ENCODE measurements at regions not wholly inside any gene's neighbourhood (a gene's known extent, or its start where the extent isn't known, plus 50 kb on each side); places are given as distances from the start of the nearest gene placed in this dataset.

DNA sequence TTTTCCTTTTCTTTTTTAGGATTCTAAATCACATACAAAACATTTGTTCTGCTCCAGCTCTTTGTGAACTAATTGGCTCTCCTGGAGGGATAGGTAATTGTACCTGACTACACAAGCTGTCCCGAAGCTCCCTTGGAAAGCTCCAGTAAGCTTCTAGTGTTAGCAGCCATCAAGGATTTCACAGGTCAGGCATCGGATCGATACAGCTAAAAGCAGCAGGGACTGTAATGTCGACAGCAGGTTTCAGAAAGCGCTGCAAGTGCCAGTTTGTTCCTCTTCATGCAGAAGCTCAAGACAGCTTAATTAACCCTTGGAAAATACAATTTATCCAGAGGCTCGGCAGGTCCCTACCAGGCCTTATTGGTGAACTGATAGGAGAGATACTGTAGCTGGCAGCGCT lies 87.2 kb upstream of the VRK2 start:
- Histone ChIP-seq H3K4me3 (ENCODE audit: low read depth in 1 of 2, low read length in 1 of 2) (no peak overlapping the region), H3K27ac (no peak overlapping the region)
- TF ChIP-seq, protein P1, sequence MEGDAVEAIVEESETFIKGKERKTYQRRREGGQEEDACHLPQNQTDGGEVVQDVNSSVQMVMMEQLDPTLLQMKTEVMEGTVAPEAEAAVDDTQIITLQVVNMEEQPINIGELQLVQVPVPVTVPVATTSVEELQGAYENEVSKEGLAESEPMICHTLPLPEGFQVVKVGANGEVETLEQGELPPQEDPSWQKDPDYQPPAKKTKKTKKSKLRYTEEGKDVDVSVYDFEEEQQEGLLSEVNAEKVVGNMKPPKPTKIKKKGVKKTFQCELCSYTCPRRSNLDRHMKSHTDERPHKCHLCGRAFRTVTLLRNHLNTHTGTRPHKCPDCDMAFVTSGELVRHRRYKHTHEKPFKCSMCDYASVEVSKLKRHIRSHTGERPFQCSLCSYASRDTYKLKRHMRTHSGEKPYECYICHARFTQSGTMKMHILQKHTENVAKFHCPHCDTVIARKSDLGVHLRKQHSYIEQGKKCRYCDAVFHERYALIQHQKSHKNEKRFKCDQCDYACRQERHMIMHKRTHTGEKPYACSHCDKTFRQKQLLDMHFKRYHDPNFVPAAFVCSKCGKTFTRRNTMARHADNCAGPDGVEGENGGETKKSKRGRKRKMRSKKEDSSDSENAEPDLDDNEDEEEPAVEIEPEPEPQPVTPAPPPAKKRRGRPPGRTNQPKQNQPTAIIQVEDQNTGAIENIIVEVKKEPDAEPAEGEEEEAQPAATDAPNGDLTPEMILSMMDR (IDR thresholded peaks at IDR 0.05): no peak

DNA sequence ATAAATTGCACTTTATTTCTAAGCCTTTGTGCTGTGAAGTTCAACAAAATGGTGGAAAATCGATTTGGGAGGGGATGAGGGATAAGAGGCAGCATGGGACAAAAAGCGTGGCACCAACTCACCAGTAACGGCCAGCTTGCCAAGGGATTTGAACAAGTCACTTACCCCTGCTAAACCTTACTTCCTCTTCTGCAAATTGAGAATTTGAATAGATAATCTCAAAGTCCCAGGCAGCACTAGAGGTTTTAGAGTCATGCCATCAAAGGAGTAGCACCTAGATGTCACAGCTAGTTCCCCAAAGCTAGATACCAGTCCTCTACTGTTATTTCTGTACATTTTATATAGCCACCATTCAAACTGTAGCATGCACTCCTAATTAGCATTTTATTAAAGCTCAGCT lies 83.7 kb upstream of the VRK2 start:
- TF ChIP-seq, protein P1 (IDR thresholded peaks at IDR 0.05): no peak
- H3K36me3 ChIP-seq: no peaks in the 10 kb centered on the region
- H3K9me3 ChIP-seq: no peaks in the 10 kb centered on the region
- no peak overlapping the region for H3K4me3 ChIP-seq (ENCODE audit: low read depth in 1 of 2, low read length in 1 of 2)
- H3K27ac ChIP-seq: no peak overlapping the region
- H3K4me1 ChIP-seq (ENCODE audit: control insufficient read depth in 1 of 2, insufficient read depth in 1 of 2, low read depth in 1 of 2, low read length in 1 of 2): no peaks in the 10 kb centered on the region
- no peaks in the 10 kb centered on the region for H3K27me3 ChIP-seq

More for the DNA sequence above, 87.2 kb upstream of the VRK2 start:
- Histone ChIP-seq H3K4me1 (ENCODE audit: control insufficient read depth in 1 of 2, insufficient read depth in 1 of 2, low read depth in 1 of 2, low read length in 1 of 2) (no peaks in the 10 kb centered on the region), H3K27me3 (no peaks in the 10 kb centered on the region), H3K9me3 (no peaks in the 10 kb centered on the region), H3K36me3 (no peaks in the 10 kb centered on the region)

DNA sequence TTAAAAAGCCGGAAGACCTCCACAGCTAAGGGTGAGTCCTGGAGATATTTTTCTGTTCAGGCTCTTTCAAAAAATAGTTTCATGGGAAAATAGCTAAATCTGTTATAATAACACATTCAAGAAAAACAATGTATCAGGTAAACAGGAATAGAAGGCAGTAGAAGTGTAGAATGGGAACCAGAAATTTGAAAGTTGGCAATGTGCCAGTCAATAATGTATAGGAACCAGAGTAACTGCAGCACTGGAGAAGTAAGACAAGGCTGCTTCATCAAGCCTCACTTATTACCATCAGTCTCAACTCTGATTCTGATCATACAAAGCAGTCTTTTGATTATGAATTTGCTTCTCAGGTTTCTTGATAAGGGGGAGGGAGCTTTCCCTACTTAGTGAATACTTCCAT lies 81.4 kb upstream of the VRK2 start:
- Histone ChIP-seq H3K36me3 (no peaks in the 10 kb centered on the region), H3K9me3 (no peaks in the 10 kb centered on the region), H3K4me1 (ENCODE audit: control insufficient read depth in 1 of 2, insufficient read depth in 1 of 2, low read depth in 1 of 2, low read length in 1 of 2) (no peaks in the 10 kb centered on the region), H3K27me3 (no peaks in the 10 kb centered on the region), H3K4me3 (ENCODE audit: low read depth in 1 of 2, low read length in 1 of 2) (no peak overlapping the region), H3K27ac (no peak overlapping the region)
- TF ChIP-seq, protein P1 (IDR thresholded peaks at IDR 0.05): no peak

DNA sequence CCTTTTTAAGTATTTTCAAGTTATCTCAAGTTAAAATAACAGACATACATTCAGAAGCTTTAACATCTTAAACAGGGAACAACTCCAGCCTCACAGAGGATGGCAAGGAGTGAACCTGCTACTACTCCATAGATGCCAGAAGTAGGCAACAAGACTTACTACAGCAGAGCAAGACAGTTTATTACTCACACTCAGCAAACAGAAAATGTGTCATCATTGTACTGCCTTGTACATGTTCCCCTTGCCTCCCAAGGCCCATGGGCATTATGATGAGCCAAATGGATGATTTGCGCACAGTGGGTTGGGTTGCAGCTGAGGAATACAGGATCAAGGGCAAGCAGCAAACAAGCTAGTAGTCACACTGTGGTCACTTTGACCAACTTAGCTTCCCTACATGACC lies 80.6 kb upstream of the VRK2 start:
- Histone ChIP-seq H3K27ac (no peak overlapping the region), H3K9me3 (no peaks in the 10 kb centered on the region), H3K36me3 (no peaks in the 10 kb centered on the region), H3K27me3 (no peaks in the 10 kb centered on the region), H3K4me3 (ENCODE audit: low read depth in 1 of 2, low read length in 1 of 2) (no peak overlapping the region), H3K4me1 (ENCODE audit: control insufficient read depth in 1 of 2, insufficient read depth in 1 of 2, low read depth in 1 of 2, low read length in 1 of 2) (no peaks in the 10 kb centered on the region)
- TF ChIP-seq, protein P1 (IDR thresholded peaks at IDR 0.05): no peak

DNA sequence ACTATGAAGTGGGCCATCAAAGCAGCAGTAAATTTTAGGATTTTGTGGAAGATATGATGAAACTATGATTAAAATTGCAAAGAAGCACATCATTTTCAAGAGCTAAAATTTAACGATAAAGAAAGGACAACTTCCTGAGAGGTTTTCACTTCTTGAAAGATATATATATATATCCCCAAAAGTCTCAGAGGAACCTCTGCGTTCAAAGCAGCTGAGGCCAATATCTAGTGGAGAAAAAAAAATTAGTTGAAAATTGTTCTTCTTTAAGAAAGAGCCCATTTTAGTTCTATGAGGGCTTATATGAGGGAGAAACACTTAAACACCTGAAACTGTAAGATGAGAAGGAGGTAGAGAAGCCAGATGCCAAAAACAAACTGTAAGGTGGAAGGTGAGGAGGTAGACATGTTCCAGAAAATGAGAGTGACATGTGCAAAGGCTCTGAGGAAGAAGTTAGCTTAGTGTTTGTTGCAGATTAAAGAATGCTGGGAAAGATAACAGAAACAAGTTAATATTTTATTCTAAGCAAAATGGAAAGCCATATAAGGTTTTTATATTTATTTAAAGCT lies 72.9 kb upstream of the VRK2 start:
- Histone ChIP-seq H3K27ac (no peak overlapping the region), H3K9me3 (no peaks in the 10 kb centered on the region), H3K36me3 (no peaks in the 10 kb centered on the region), H3K27me3 (no peaks in the 10 kb centered on the region), H3K4me3 (ENCODE audit: low read depth in 1 of 2, low read length in 1 of 2) (no peak overlapping the region), H3K4me1 (ENCODE audit: control insufficient read depth in 1 of 2, insufficient read depth in 1 of 2, low read depth in 1 of 2, low read length in 1 of 2) (no peaks in the 10 kb centered on the region)
- TF ChIP-seq, protein P1 (IDR thresholded peaks at IDR 0.05): no peak

DNA sequence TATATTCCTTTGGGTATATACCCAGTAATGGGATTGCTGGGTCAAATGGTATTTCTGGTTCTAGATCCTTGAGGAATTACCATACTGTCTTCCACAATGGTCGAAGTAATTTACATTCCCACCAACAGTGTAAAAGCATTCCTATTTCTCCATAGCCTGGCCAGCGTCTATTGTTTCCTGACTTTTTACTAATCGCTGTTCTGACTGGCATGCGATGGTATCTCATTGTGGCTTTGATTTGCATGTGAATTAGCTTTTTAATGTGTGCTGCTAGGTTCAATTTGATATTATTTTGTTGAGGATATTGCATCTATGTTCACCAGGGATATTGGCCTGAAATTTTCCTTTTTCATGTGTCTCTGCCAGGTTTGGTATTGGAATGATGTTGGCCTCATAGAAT lies 67.4 kb upstream of the VRK2 start:
- Histone ChIP-seq H3K4me1 (ENCODE audit: control insufficient read depth in 1 of 2, insufficient read depth in 1 of 2, low read depth in 1 of 2, low read length in 1 of 2) (no peaks in the 10 kb centered on the region), H3K9me3 (no peaks in the 10 kb centered on the region)

More for the DNA sequence above, 67.4 kb upstream of the VRK2 start:
- no peaks in the 10 kb centered on the region for H3K36me3 ChIP-seq
- no peak overlapping the region for H3K4me3 ChIP-seq (ENCODE audit: low read depth in 1 of 2, low read length in 1 of 2)
- TF ChIP-seq, protein P1 (IDR thresholded peaks at IDR 0.05): no peak
- no peaks in the 10 kb centered on the region for H3K27me3 ChIP-seq
- no peak overlapping the region for H3K27ac ChIP-seq

Measured in neutrophil (primary cell).